ENCODE measurements at regions not wholly inside any gene's neighbourhood (a gene's known extent, or its start where the extent isn't known, plus 50 kb on each side); places are given as distances from the start of the nearest gene placed in this dataset.

- ChIA-PET POLR2A (no interaction called here), CTCF (no interaction called here)
Measured at GRCh38 chr5:3355126-3355525, 240.5 kb upstream of the IRX1 start.

GRCh38 chr5:3354606-3355005, 241.0 kb upstream of the IRX1 start:
- no peak for TF ChIP-seq CTCF (IDR thresholded peaks at IDR 0.05; ENCODE audit: low read depth, low read length)
- H3K27me3 ChIP-seq (ENCODE audit: control insufficient read depth, insufficient read depth, low read length) = no peaks in the 10 kb centered on the region
- no peak overlapping the region for H3K27ac ChIP-seq (ENCODE audit: low read depth, low read length)
- DNase-seq (ENCODE audit: low read depth, low spot score) = no peak
- H3K4me3 ChIP-seq (ENCODE audit: low read depth, low read length) = no peak overlapping the region
- ChIA-PET POLR2A (no interaction called here), CTCF (no interaction called here)
- H3K9me3 ChIP-seq (ENCODE audit: control insufficient read depth, insufficient read depth, low read length) = peaks cover 52% of the 10 kb centered on the region

More at GRCh38 chr5:3355126-3355525, 240.5 kb upstream of the IRX1 start:
- DNase-seq (ENCODE audit: low read depth, low spot score) = no peak
- H3K9me3 ChIP-seq (ENCODE audit: control insufficient read depth, insufficient read depth, low read length) = peaks cover 47% of the 10 kb centered on the region
- no peak overlapping the region for H3K27ac ChIP-seq (ENCODE audit: low read depth, low read length)
- TF ChIP-seq CTCF (IDR thresholded peaks at IDR 0.05; ENCODE audit: low read depth, low read length) = no peak
- H3K4me3 ChIP-seq (ENCODE audit: low read depth, low read length) = no peak overlapping the region
- H3K27me3 ChIP-seq (ENCODE audit: control insufficient read depth, insufficient read depth, low read length) = no peaks in the 10 kb centered on the region

- no peak for DNase-seq (ENCODE audit: low read depth, low spot score)
- Histone ChIP-seq H3K27ac (ENCODE audit: low read depth, low read length) (no peak overlapping the region), H3K27me3 (ENCODE audit: control insufficient read depth, insufficient read depth, low read length) (no peaks in the 10 kb centered on the region), H3K9me3 (ENCODE audit: control insufficient read depth, insufficient read depth, low read length) (peaks cover 63% of the 10 kb centered on the region), H3K4me3 (ENCODE audit: low read depth, low read length) (no peak overlapping the region)
- ChIA-PET CTCF (no interaction called here), POLR2A (no interaction called here)
- TF ChIP-seq CTCF (IDR thresholded peaks at IDR 0.05; ENCODE audit: low read depth, low read length) = no peak
Measured at GRCh38 chr5:3353561-3353960, 242.1 kb upstream of the IRX1 start.

- H3K9me3 ChIP-seq (ENCODE audit: control insufficient read depth, insufficient read depth, low read length) = peaks cover 64% of the 10 kb centered on the region
- no peaks in the 10 kb centered on the region for H3K27me3 ChIP-seq (ENCODE audit: control insufficient read depth, insufficient read depth, low read length)
- no peak for DNase-seq (ENCODE audit: low read depth, low spot score)
- ChIA-PET POLR2A (no interaction called here), CTCF (no interaction called here)
- H3K27ac ChIP-seq (ENCODE audit: low read depth, low read length) = no peak overlapping the region
- TF ChIP-seq CTCF (IDR thresholded peaks at IDR 0.05; ENCODE audit: low read depth, low read length) = no peak
- no peak overlapping the region for H3K4me3 ChIP-seq (ENCODE audit: low read depth, low read length)
Measured at GRCh38 chr5:3352711-3353110, 242.9 kb upstream of the IRX1 start.

- ChIA-PET CTCF (no interaction called here), POLR2A (no interaction called here)
- no peak for TF ChIP-seq CTCF (IDR thresholded peaks at IDR 0.05; ENCODE audit: low read depth, low read length)
- Histone ChIP-seq H3K27ac (ENCODE audit: low read depth, low read length) (no peak overlapping the region), H3K4me3 (ENCODE audit: low read depth, low read length) (no peak overlapping the region), H3K27me3 (ENCODE audit: control insufficient read depth, insufficient read depth, low read length) (no peaks in the 10 kb centered on the region), H3K9me3 (ENCODE audit: control insufficient read depth, insufficient read depth, low read length) (peaks cover 67% of the 10 kb centered on the region)
- DNase-seq (ENCODE audit: low read depth, low spot score) = no peak
Measured at GRCh38 chr5:3351581-3352442, 243.8 kb upstream of the IRX1 start.
